ENCODE measurements at regions not wholly inside any gene's neighbourhood (a gene's known extent, or its start where the extent isn't known, plus 50 kb on each side); places are given as distances from the start of the nearest gene placed in this dataset.

GRCh38 chr11:92550871-92551270, 326.3 kb downstream of the FAT3 start:
- TF ChIP-seq EZH2phosphoT487 (IDR thresholded peaks at IDR 0.05; ENCODE audit: insufficient read depth, low read depth) (no peak), EZH2 (IDR thresholded peaks at IDR 0.05; ENCODE audit: insufficient read depth, poor library complexity, severe bottlenecking) (no peak)

Measured in GM23248 (cell line).